IPS DF 6.9 (cell line): ENCODE measurements at regions not wholly inside any gene's neighbourhood (a gene's known extent, or its start where the extent isn't known, plus 50 kb on each side); places are given as distances from the start of the nearest gene placed in this dataset.
"Not testable (repeated sequence)": the region's sequence is repeated elsewhere in the genome, so short reads cannot be mapped to it uniquely, and the experiment has no call there.

ENCODE experiments used
- DNase-seq: peaks from one replicate; pipeline ENCODE4 v3.0.0-alpha.2; 2013; ENCODE audit warnings: low read depth, low spot score
- H3K27ac ChIP-seq: one replicate; pipeline ENCODE4 v1.5.1; 2013; ENCODE audit warnings: low read length, control low read depth
- H3K27me3 ChIP-seq: 2 replicates; pipeline ENCODE4 v1.6.1; 2013; ENCODE audit warnings: mild to moderate bottlenecking, low read length; ENCODE audit not compliant: control insufficient read depth, insufficient read depth
- H3K36me3 ChIP-seq: 2 replicates; pipeline ENCODE4 v1.6.1; 2013; ENCODE audit warnings: low read length; ENCODE audit not compliant: control insufficient read depth, insufficient read depth
- H3K4me1 ChIP-seq: 2 replicates; pipeline ENCODE4 v1.6.1; 2013; ENCODE audit warnings: low read length; ENCODE audit not compliant: control insufficient read depth, insufficient read depth
- H3K4me3 ChIP-seq: 2 replicates; pipeline ENCODE4 v1.5.1; 2013; ENCODE audit warnings: mild to moderate bottlenecking, low read length
- H3K9me3 ChIP-seq: 2 replicates; pipeline ENCODE4 v1.6.1; 2013; ENCODE audit warnings: low read length, inconsistent platforms; ENCODE audit not compliant: control insufficient read depth, insufficient read depth
- whole genome bisulfite sequencing: extraction: QIAGEN DNeasy Blood & Tissue Kit; methylation state at CpG from one replicate; pipeline ENCODE4 v1.1.7; 2013; ENCODE audit warnings: mixed read lengths, missing lambda C conversion rate; ENCODE audit not compliant: insufficient read length, insufficient coverage; 5-methylcytosine and 5-hydroxymethylcytosine counted together

- WGBS = no CpG with 5 or more reads among the region's 9 CpGs
- Histone ChIP-seq H3K36me3 (no peaks in the 10 kb centered on the region), H3K27ac (no peak overlapping the region), H3K27me3 (no peaks in the 10 kb centered on the region), H3K4me3 (no peak overlapping the region), H3K4me1 (no peaks in the 10 kb centered on the region), H3K9me3 (no peaks in the 10 kb centered on the region)
- DNase-seq = no peak
Observed at GRCh38 chr16:54985156-54985555, 54.5 kb downstream of the IRX5 start.

- Histone ChIP-seq H3K36me3 (no peaks in the 10 kb centered on the region), H3K9me3 (no peaks in the 10 kb centered on the region), H3K27me3 (no peaks in the 10 kb centered on the region), H3K27ac (no peak overlapping the region), H3K4me1 (no peaks in the 10 kb centered on the region), H3K4me3 (no peak overlapping the region)
- WGBS = no CpG with 5 or more reads among the region's 3 CpGs
- no peak for DNase-seq
Observed at GRCh38 chr16:54985668-54986067, 55.0 kb downstream of the IRX5 start.

GRCh38 chr16:54986409-54986808 is 55.7 kb downstream of the IRX5 start:
- Histone ChIP-seq H3K36me3 (no peaks in the 10 kb centered on the region), H3K4me3 (no peak overlapping the region), H3K4me1 (no peaks in the 10 kb centered on the region), H3K27me3 (no peaks in the 10 kb centered on the region), H3K27ac (no peak overlapping the region), H3K9me3 (no peaks in the 10 kb centered on the region)
- DNase-seq = no peak
- WGBS = no CpG with 5 or more reads among the region's 8 CpGs

GRCh38 chr16:54987081-54987480 is 56.4 kb downstream of the IRX5 start:
- no peaks in the 10 kb centered on the region for H3K27me3 ChIP-seq
- H3K9me3 ChIP-seq = no peaks in the 10 kb centered on the region
- no CpG with 5 or more reads among the region's 14 CpGs for WGBS
- no peak overlapping the region for H3K27ac ChIP-seq
- no peak for DNase-seq
- H3K4me3 ChIP-seq = no peak overlapping the region
- H3K4me1 ChIP-seq = no peaks in the 10 kb centered on the region
- no peaks in the 10 kb centered on the region for H3K36me3 ChIP-seq

GRCh38 chr16:54991525-54991924 is 60.9 kb downstream of the IRX5 start:
- no peaks in the 10 kb centered on the region for H3K36me3 ChIP-seq
- no peak overlapping the region for H3K27ac ChIP-seq
- no peaks in the 10 kb centered on the region for H3K27me3 ChIP-seq
- H3K4me1 ChIP-seq = no peaks in the 10 kb centered on the region
- H3K4me3 ChIP-seq = no peak overlapping the region
- DNase-seq = no peak
- WGBS = no CpG with 5 or more reads among the region's 3 CpGs
- no peaks in the 10 kb centered on the region for H3K9me3 ChIP-seq

- H3K9me3 ChIP-seq, DNase-seq, H3K4me1 ChIP-seq, H3K27me3 ChIP-seq, H3K4me3 ChIP-seq, H3K36me3 ChIP-seq, H3K27ac ChIP-seq: not testable (repeated sequence)
- no CpG with 5 or more reads among the region's 4 CpGs for WGBS
Observed at GRCh38 chr16:54991946-54992345, 61.3 kb downstream of the IRX5 start.

GRCh38 chr16:54993106-54993895 is 62.6 kb downstream of the IRX5 start:
- Histone ChIP-seq H3K36me3 (no peaks in the 10 kb centered on the region), H3K9me3 (no peaks in the 10 kb centered on the region), H3K27me3 (no peaks in the 10 kb centered on the region), H3K4me3 (no peak overlapping the region), H3K4me1 (no peaks in the 10 kb centered on the region), H3K27ac (no peak overlapping the region)
- DNase-seq = no peak
- no CpG with 5 or more reads among the region's 2 CpGs for WGBS

GRCh38 chr16:54996186-54996585 is 65.5 kb downstream of the IRX5 start:
- no peaks in the 10 kb centered on the region for H3K36me3 ChIP-seq
- no peaks in the 10 kb centered on the region for H3K27me3 ChIP-seq
- DNase-seq = no peak
- no peaks in the 10 kb centered on the region for H3K4me1 ChIP-seq
- H3K9me3 ChIP-seq = no peaks in the 10 kb centered on the region
- WGBS = no CpG with 5 or more reads among the region's 7 CpGs
- H3K27ac ChIP-seq = no peak overlapping the region
- H3K4me3 ChIP-seq = no peak overlapping the region

- Histone ChIP-seq H3K27ac (no peak overlapping the region), H3K4me1 (no peaks in the 10 kb centered on the region), H3K9me3 (no peaks in the 10 kb centered on the region), H3K36me3 (no peaks in the 10 kb centered on the region), H3K4me3 (no peak overlapping the region), H3K27me3 (no peaks in the 10 kb centered on the region)
- no CpG with 5 or more reads among the region's 1 CpG for WGBS
- DNase-seq = no peak
Observed at GRCh38 chr16:54998834-54999233, 68.2 kb downstream of the IRX5 start.

- Histone ChIP-seq H3K36me3 (no peaks in the 10 kb centered on the region), H3K9me3 (no peaks in the 10 kb centered on the region), H3K27ac (no peak overlapping the region), H3K27me3 (no peaks in the 10 kb centered on the region), H3K4me1 (no peaks in the 10 kb centered on the region), H3K4me3 (no peak overlapping the region)
- no CpG with 5 or more reads among the region's 11 CpGs for WGBS
- DNase-seq = no peak
Observed at GRCh38 chr16:54999481-54999880, 68.8 kb downstream of the IRX5 start.

- no CpG with 5 or more reads among the region's 4 CpGs for WGBS
- no peak for DNase-seq
Observed at GRCh38 chr16:55000595-55000994, 69.9 kb downstream of the IRX5 start.

More at GRCh38 chr16:55000595-55000994, 69.9 kb downstream of the IRX5 start:
- Histone ChIP-seq H3K4me3 (no peak overlapping the region), H3K36me3 (no peaks in the 10 kb centered on the region), H3K27ac (no peak overlapping the region), H3K9me3 (no peaks in the 10 kb centered on the region), H3K4me1 (no peaks in the 10 kb centered on the region), H3K27me3 (no peaks in the 10 kb centered on the region)
